ENCODE measurements at regions not wholly inside any gene's neighbourhood (a gene's known extent, or its start where the extent isn't known, plus 50 kb on each side); places are given as distances from the start of the nearest gene placed in this dataset.
"Not testable (repeated sequence)": the region's sequence is repeated elsewhere in the genome, so short reads cannot be mapped to it uniquely, and the experiment has no call there.

DNA sequence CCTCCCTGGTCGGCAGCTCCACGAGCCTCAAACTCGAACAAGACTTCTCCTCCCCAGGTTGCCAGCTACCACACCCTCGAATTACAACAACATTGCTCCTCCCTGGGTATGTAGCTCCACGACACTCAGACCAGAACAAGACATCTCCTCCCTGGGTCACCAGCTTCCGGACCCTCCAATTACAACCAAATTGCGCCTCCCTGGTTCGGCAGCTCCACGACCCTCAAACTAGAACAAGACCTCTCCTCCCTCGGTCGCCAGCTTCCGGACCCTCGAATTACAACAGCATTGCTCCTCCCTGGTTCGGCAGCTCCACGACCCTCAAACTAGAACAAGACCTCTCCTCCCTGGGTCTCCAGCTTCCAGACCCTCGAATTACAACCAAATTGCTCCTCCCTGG, 315.3 kb downstream of the PREX1 start:
- TF ChIP-seq, protein P1, sequence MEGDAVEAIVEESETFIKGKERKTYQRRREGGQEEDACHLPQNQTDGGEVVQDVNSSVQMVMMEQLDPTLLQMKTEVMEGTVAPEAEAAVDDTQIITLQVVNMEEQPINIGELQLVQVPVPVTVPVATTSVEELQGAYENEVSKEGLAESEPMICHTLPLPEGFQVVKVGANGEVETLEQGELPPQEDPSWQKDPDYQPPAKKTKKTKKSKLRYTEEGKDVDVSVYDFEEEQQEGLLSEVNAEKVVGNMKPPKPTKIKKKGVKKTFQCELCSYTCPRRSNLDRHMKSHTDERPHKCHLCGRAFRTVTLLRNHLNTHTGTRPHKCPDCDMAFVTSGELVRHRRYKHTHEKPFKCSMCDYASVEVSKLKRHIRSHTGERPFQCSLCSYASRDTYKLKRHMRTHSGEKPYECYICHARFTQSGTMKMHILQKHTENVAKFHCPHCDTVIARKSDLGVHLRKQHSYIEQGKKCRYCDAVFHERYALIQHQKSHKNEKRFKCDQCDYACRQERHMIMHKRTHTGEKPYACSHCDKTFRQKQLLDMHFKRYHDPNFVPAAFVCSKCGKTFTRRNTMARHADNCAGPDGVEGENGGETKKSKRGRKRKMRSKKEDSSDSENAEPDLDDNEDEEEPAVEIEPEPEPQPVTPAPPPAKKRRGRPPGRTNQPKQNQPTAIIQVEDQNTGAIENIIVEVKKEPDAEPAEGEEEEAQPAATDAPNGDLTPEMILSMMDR (IDR thresholded peaks at IDR 0.05), result not testable (repeated sequence)
- TF ChIP-seq POLR2A (IDR thresholded peaks at IDR 0.05), result not testable (repeated sequence)
